Sigmoid colon (tissue), 6 donors: ENCODE measurements at regions not wholly inside any gene's neighbourhood (a gene's known extent, or its start where the extent isn't known, plus 50 kb on each side); places are given as distances from the start of the nearest gene placed in this dataset.

ENCODE experiments used
- DNase-seq: peaks from one replicate; pipeline ENCODE4 v3.0.0-alpha.2; 2019
- H3K27ac ChIP-seq, 4 donors: fragments of 200-600 bp; sonication (generic); one replicate each; pipeline ENCODE4 v1.5.1; 2016 to 2019; ENCODE audit warnings: mild to moderate bottlenecking in 1 of 4
- H3K27me3 ChIP-seq, 3 donors: fragments of 200-600 bp; sonication (generic); one replicate each; pipeline ENCODE4 v1.5.1; 2019; ENCODE audit warnings: mild to moderate bottlenecking in 1 of 3
- H3K36me3 ChIP-seq, 4 donors: fragments of 200-600 bp; sonication (generic); one replicate each; pipeline ENCODE4 v1.5.1; 2016 to 2019
- H3K4me1 ChIP-seq, 4 donors: fragments of 200-600 bp; sonication (generic); one replicate each; pipeline ENCODE4 v1.5.1; 2017 to 2019
- H3K4me3 ChIP-seq, 4 donors: fragments of 200-600 bp; sonication (generic); one replicate each; pipeline ENCODE4 v1.5.1; 2017 to 2019; ENCODE audit warnings: mild to moderate bottlenecking in 2 of 4, moderate library complexity in 1 of 4
- H3K9me3 ChIP-seq, 4 donors: fragments of 200-600 bp in 3 of 4; sonication (generic) in 3 of 4; one replicate each; pipeline versions ENCODE4 v1.5.1 to v1.6.1; 2013 to 2019
- CTCF ChIP-seq, 4 experiments: fragments of 450-650 bp in 3 of 4; fragments of 200-600 bp in 1 of 4; IDR thresholded peaks; one replicate each; pipeline ENCODE4 v1.5.1; 2016 to 2019; ENCODE audit warnings: antibody characterized with exemption in 4 of 4, mild to moderate bottlenecking in 3 of 4, moderate library complexity in 2 of 4
- EP300 ChIP-seq, 4 donors: sonication (generic); formaldehyde crosslinking; IDR thresholded peaks; one replicate each; pipeline ENCODE4 v1.6.1; 2017; ENCODE audit warnings: antibody characterized with exemption in 4 of 4
- POLR2A ChIP-seq, 2 donors: fragments of 450-650 bp; IDR thresholded peaks; one replicate each; pipeline ENCODE4 v1.6.1; 2016; ENCODE audit warnings: antibody characterized with exemption in 2 of 2, mild to moderate bottlenecking in 2 of 2, moderate library complexity in 2 of 2
- POLR2AphosphoS5 ChIP-seq, 4 donors: sonication (generic); formaldehyde crosslinking; IDR thresholded peaks; one replicate each; pipeline ENCODE4 v1.6.1; 2017; ENCODE audit warnings: antibody characterized with exemption in 4 of 4
- WGBS, 2 donors: extraction: QIAGEN DNeasy Blood & Tissue Kit; methylation state at CpG; one replicate each; pipeline ENCODE4 v1.1.7; 2013; 5-methylcytosine and 5-hydroxymethylcytosine counted together
- intact Hi-C: fragments of 100-400 bp; cut with DNase I; formaldehyde crosslinking; loops from one replicate; pipeline ENCODE4 v1.15.1; 2023
- donor health status: healthy with polysubstance abuse.
- donor health status: healthy.

GRCh38 chr14:44873536-44873935 is 88.2 kb downstream of the KLHL28 start:
- WGBS, 2 donors = 47 to 58% methylated on average over 10 of the region's 10 CpGs
- DNase-seq = no peak
- intact Hi-C loops = no loop called here
- Histone ChIP-seq H3K4me1 (no peaks in the 10 kb centered on the region), H3K4me3 (no peak overlapping the region), H3K27ac (no peak overlapping the region), H3K27me3 (no peaks in the 10 kb centered on the region), H3K36me3 (no peaks in the 10 kb centered on the region), H3K9me3 (peaks cover 0 to 2% (median 0%) of the 10 kb centered on the region in 4 donors)
- TF ChIP-seq POLR2AphosphoS5 (IDR thresholded peaks at IDR 0.05) (no peak), CTCF (IDR thresholded peaks at IDR 0.05) (no peak), POLR2A (IDR thresholded peaks at IDR 0.05) (no peak), EP300 (IDR thresholded peaks at IDR 0.05) (no peak)

GRCh38 chr14:44866770-44867169 is 95.0 kb downstream of the KLHL28 start:
- H3K36me3 ChIP-seq = no peaks in the 10 kb centered on the region
- H3K4me3 ChIP-seq = no peak overlapping the region
- no peaks in the 10 kb centered on the region for H3K9me3 ChIP-seq
- no peak for DNase-seq
- H3K4me1 ChIP-seq = no peaks in the 10 kb centered on the region
- no peak overlapping the region for H3K27ac ChIP-seq
- TF ChIP-seq EP300 (IDR thresholded peaks at IDR 0.05) (no peak), POLR2AphosphoS5 (IDR thresholded peaks at IDR 0.05) (no peak), CTCF (IDR thresholded peaks at IDR 0.05) (no peak), POLR2A (IDR thresholded peaks at IDR 0.05) (no peak)
- WGBS, 2 donors = 88 to 97% methylated on average over 1 of the region's 1 CpG
- H3K27me3 ChIP-seq = no peaks in the 10 kb centered on the region
- intact Hi-C loops = no loop called here

GRCh38 chr14:44866322-44866721 is 95.4 kb downstream of the KLHL28 start:
- Histone ChIP-seq H3K27ac (no peak overlapping the region), H3K36me3 (no peaks in the 10 kb centered on the region), H3K27me3 (no peaks in the 10 kb centered on the region), H3K9me3 (no peaks in the 10 kb centered on the region), H3K4me1 (no peaks in the 10 kb centered on the region), H3K4me3 (no peak overlapping the region)
- 97 to 98% methylated on average over 2 of the region's 2 CpGs for WGBS, 2 donors
- intact Hi-C loops = no loop called here
- no peak for DNase-seq
- TF ChIP-seq POLR2A (IDR thresholded peaks at IDR 0.05) (no peak), POLR2AphosphoS5 (IDR thresholded peaks at IDR 0.05) (no peak), EP300 (IDR thresholded peaks at IDR 0.05) (no peak), CTCF (IDR thresholded peaks at IDR 0.05) (no peak)

- Histone ChIP-seq H3K36me3 (no peaks in the 10 kb centered on the region), H3K4me1 (no peaks in the 10 kb centered on the region), H3K27ac (no peak overlapping the region), H3K4me3 (no peak overlapping the region), H3K9me3 (no peaks in the 10 kb centered on the region), H3K27me3 (no peaks in the 10 kb centered on the region)
- WGBS, 2 donors = 61 to 71% methylated on average over 3 of the region's 3 CpGs
- DNase-seq = no peak
- TF ChIP-seq CTCF (IDR thresholded peaks at IDR 0.05) (no peak), POLR2A (IDR thresholded peaks at IDR 0.05) (no peak), POLR2AphosphoS5 (IDR thresholded peaks at IDR 0.05) (no peak), EP300 (IDR thresholded peaks at IDR 0.05) (no peak)
- intact Hi-C loops = no loop called here
Measured at GRCh38 chr14:44863271-44863670, 98.5 kb downstream of the KLHL28 start.

- H3K9me3 ChIP-seq = no peaks in the 10 kb centered on the region
- H3K36me3 ChIP-seq = no peaks in the 10 kb centered on the region
- H3K4me3 ChIP-seq = no peak overlapping the region
- no peaks in the 10 kb centered on the region for H3K4me1 ChIP-seq
- no peaks in the 10 kb centered on the region for H3K27me3 ChIP-seq
- WGBS, 2 donors = 85 to 90% methylated on average over 4 of the region's 4 CpGs
- no peak for DNase-seq
- TF ChIP-seq POLR2AphosphoS5 (IDR thresholded peaks at IDR 0.05) = no peak
- TF ChIP-seq POLR2A (IDR thresholded peaks at IDR 0.05) = no peak
- TF ChIP-seq EP300 (IDR thresholded peaks at IDR 0.05) = no peak
- TF ChIP-seq CTCF (IDR thresholded peaks at IDR 0.05) = no peak
- H3K27ac ChIP-seq = no peak overlapping the region
- intact Hi-C loops = no loop called here
Measured at GRCh38 chr14:44854114-44854513, 107.6 kb downstream of the KLHL28 start.
